AG04449 (cell line): ENCODE measurements at regions not wholly inside any gene's neighbourhood (a gene's known extent, or its start where the extent isn't known, plus 50 kb on each side); places are given as distances from the start of the nearest gene placed in this dataset.

ENCODE experiments used
- CTCF ChIA-PET: fragments of 350-600 bp; formaldehyde crosslinking; extraction: SDS; loops from one replicate; lab custom pipeline; 2021; ENCODE audit warnings: antibody characterized with exemption; lab: Yijun Ruan, JAX
- POLR2A ChIA-PET: fragments of 400-600, 350-600 bp; formaldehyde crosslinking; extraction: SDS; loops from one replicate; lab custom pipeline; 2020; ENCODE audit warnings: antibody characterized with exemption, inconsistent platforms; lab: Yijun Ruan, JAX
- DNase-seq: peaks from one replicate; pipeline ENCODE4 v3.0.0-alpha.2; 2010; ENCODE audit warnings: low read depth, low spot score
- H3K4me3 ChIP-seq: 2 replicates; pipeline ENCODE4 v1.5.1; 2011; ENCODE audit warnings: low read depth, mild to moderate bottlenecking, control low read depth, low read length
- CTCF ChIP-seq: IDR thresholded peaks from one replicate; pipeline ENCODE4 v1.5.1; 2011; ENCODE audit warnings: mild to moderate bottlenecking, moderate library complexity, low read length, control low read depth, inconsistent platforms; ENCODE audit not compliant: insufficient read depth; ENCODE audit errors: missing control alignments

- ChIA-PET CTCF (interaction anchor here (1.6 kb wide), 1 partner anchor 13 kb away, joined by 5 read pairs; no protein-coding TSS in a partner anchor), POLR2A (no interaction called here)
- no peak for DNase-seq
- no peak overlapping the region for H3K4me3 ChIP-seq
- no peak for TF ChIP-seq CTCF
These were observed 324.6 kb upstream of the AADAT start for GRCh38 chr4:170414360-170414759.

- CTCF ChIA-PET, result no interaction called here
- DNase-seq, result no peak
- TF ChIP-seq CTCF, result no peak
- POLR2A ChIA-PET, result no interaction called here
- no peak overlapping the region for H3K4me3 ChIP-seq
These were observed 324.2 kb upstream of the AADAT start for GRCh38 chr4:170413951-170414350.

- CTCF ChIA-PET, result interaction anchor here (0.7 to 2.4 kb wide), 7 partner anchors 9 to 965 kb away, joined by 3 to 7 read pairs (median 5); no protein-coding TSS in a partner anchor
- no peak for DNase-seq
These were observed 310.6 kb upstream of the AADAT start for GRCh38 chr4:170400361-170400760.

GRCh38 chr4:170399581-170400293, 310.0 kb upstream of the AADAT start:
- CTCF ChIA-PET, result interaction anchor here (0.7 to 2.4 kb wide), 5 partner anchors 9 to 965 kb away, joined by 3 to 7 read pairs (median 4); no protein-coding TSS in a partner anchor
- DNase-seq, result no peak
- no peak overlapping the region for H3K4me3 ChIP-seq
- TF ChIP-seq CTCF, result no peak
- POLR2A ChIA-PET, result interaction anchor here (0.6 to 1.8 kb wide), 2 partner anchors 8 to 214 kb away, joined by 3 to 6 read pairs; no protein-coding TSS in a partner anchor

More at GRCh38 chr4:170400361-170400760, 310.6 kb upstream of the AADAT start:
- POLR2A ChIA-PET, result interaction anchor here (1.8 kb wide), 1 partner anchor 9 kb away, joined by 6 read pairs; no protein-coding TSS in a partner anchor
- no peak overlapping the region for H3K4me3 ChIP-seq
- TF ChIP-seq CTCF, result no peak

GRCh38 chr4:170398218-170398617, 308.5 kb upstream of the AADAT start:
- POLR2A ChIA-PET, result no interaction called here
- CTCF ChIA-PET, result interaction anchor here (2.4 kb wide), 1 partner anchor 138 kb away, joined by 7 read pairs; no protein-coding TSS in a partner anchor
- no peak for DNase-seq
- no peak overlapping the region for H3K4me3 ChIP-seq
- TF ChIP-seq CTCF, result no peak

GRCh38 chr4:170395773-170396172, 306.0 kb upstream of the AADAT start:
- CTCF ChIA-PET, result no interaction called here
- no peak overlapping the region for H3K4me3 ChIP-seq
- POLR2A ChIA-PET, result no interaction called here
- no peak for DNase-seq
- TF ChIP-seq CTCF, result no peak
